IPS DF 4.7 (cell line): ENCODE measurements at regions not wholly inside any gene's neighbourhood (a gene's known extent, or its start where the extent isn't known, plus 50 kb on each side); places are given as distances from the start of the nearest gene placed in this dataset.
"Not testable (repeated sequence)": the region's sequence is repeated elsewhere in the genome, so short reads cannot be mapped to it uniquely, and the experiment has no call there.

Experiments
- DNase-seq: peaks from one replicate; pipeline ENCODE4 v3.0.0-alpha.2; 2013; ENCODE audit warnings: low spot score; ENCODE audit errors: extremely low read depth

GRCh38 chr11:44417731-44418455, 108.0 kb upstream of the ALX4 start:
- DNase-seq, result no peak

- no peak for DNase-seq
These were observed 108.5 kb upstream of the ALX4 start for GRCh38 chr11:44418456-44418830.

GRCh38 chr11:44421090-44421675, 111.2 kb upstream of the ALX4 start:
- DNase-seq, result no peak

GRCh38 chr11:44423289-44423688, 113.3 kb upstream of the ALX4 start:
- no peak for DNase-seq

- DNase-seq, result no peak
These were observed 114.9 kb upstream of the ALX4 start for GRCh38 chr11:44424841-44425240.

- no peak for DNase-seq
These were observed 116.2 kb upstream of the ALX4 start for GRCh38 chr11:44426119-44426518.

- no peak for DNase-seq
These were observed 117.0 kb upstream of the ALX4 start for GRCh38 chr11:44426958-44427357.

- no peak for DNase-seq
These were observed 117.5 kb upstream of the ALX4 start for GRCh38 chr11:44427432-44427831.

- DNase-seq, result no peak
These were observed 120.2 kb upstream of the ALX4 start for GRCh38 chr11:44430140-44430539.

- no peak for DNase-seq
These were observed 124.3 kb upstream of the ALX4 start for GRCh38 chr11:44434191-44434590.

GRCh38 chr11:44437122-44437521, 127.2 kb upstream of the ALX4 start:
- no peak for DNase-seq

GRCh38 chr11:44442893-44443673, 122.4 kb upstream of the CD82 start:
- DNase-seq, result not testable (repeated sequence)

- DNase-seq, result no peak
These were observed 121.4 kb upstream of the CD82 start for GRCh38 chr11:44443836-44444769.

- no peak for DNase-seq
These were observed 120.6 kb upstream of the CD82 start for GRCh38 chr11:44444770-44445321.

- no peak for DNase-seq
These were observed 119.7 kb upstream of the CD82 start for GRCh38 chr11:44445500-44446365.

- DNase-seq, result no peak
These were observed 119.1 kb upstream of the CD82 start for GRCh38 chr11:44446366-44446762.

- no peak for DNase-seq
These were observed 118.3 kb upstream of the CD82 start for GRCh38 chr11:44446996-44447771.

GRCh38 chr11:44450295-44450932, 115.0 kb upstream of the CD82 start:
- DNase-seq, result no peak

GRCh38 chr11:44451706-44452105, 113.8 kb upstream of the CD82 start:
- no peak for DNase-seq
